Stimulated activated CD4-positive, alpha-beta T cell treated with anti-CD3 and anti-CD28 coated beads, TNF-alpha, amount 100 ng/mL, for 4 hours (primary cell): ENCODE measurements at regions not wholly inside any gene's neighbourhood (a gene's known extent, or its start where the extent isn't known, plus 50 kb on each side); places are given as distances from the start of the nearest gene placed in this dataset.
A peak's percentile ranks its signal among the peaks of the same experiment; 100 is the strongest.
"Not testable (repeated sequence)": the region's sequence is repeated elsewhere in the genome, so short reads cannot be mapped to it uniquely, and the experiment has no call there.

ENCODE experiments used
- DNase-seq, 3 experiments: peaks; one replicate each; pipeline ENCODE4 v3.0.0-alpha.2; 2020; ENCODE audit warnings: low read depth in 3 of 3

GRCh38 chr5:40453689-40454088 lies 226.0 kb upstream of the PTGER4 start:
- DNase-seq = no peak

- DNase-seq = no peak
These were observed 226.7 kb upstream of the PTGER4 start for GRCh38 chr5:40452874-40453624.

- DNase-seq = no peak
These were observed 232.3 kb upstream of the PTGER4 start for GRCh38 chr5:40447438-40447837.

- DNase-seq = no peak
These were observed 232.8 kb upstream of the PTGER4 start for GRCh38 chr5:40446910-40447309.

- no peak for DNase-seq
These were observed 237.4 kb upstream of the PTGER4 start for GRCh38 chr5:40442346-40442745.

GRCh38 chr5:40441733-40442132 lies 238.0 kb upstream of the PTGER4 start:
- DNase-seq = peak in 2 of 3 experiments; percentile 16 to 34

GRCh38 chr5:40440746-40441145 lies 239.0 kb upstream of the PTGER4 start:
- no peak for DNase-seq

- DNase-seq = not testable (repeated sequence)
These were observed 240.6 kb upstream of the PTGER4 start for GRCh38 chr5:40439103-40439502.

GRCh38 chr5:40438646-40439045 lies 241.1 kb upstream of the PTGER4 start:
- not testable (repeated sequence) for DNase-seq

- DNase-seq = peak in 1 of 3 experiments; percentile 10
These were observed 242.3 kb upstream of the PTGER4 start for GRCh38 chr5:40437452-40437861.

- DNase-seq = no peak
These were observed 243.0 kb upstream of the PTGER4 start for GRCh38 chr5:40436535-40437237.

- DNase-seq = not testable (repeated sequence)
These were observed 244.0 kb upstream of the PTGER4 start for GRCh38 chr5:40435706-40436105.

GRCh38 chr5:40432836-40433235 lies 246.9 kb upstream of the PTGER4 start:
- no peak for DNase-seq

- no peak for DNase-seq
These were observed 248.0 kb upstream of the PTGER4 start for GRCh38 chr5:40431734-40432133.

GRCh38 chr5:40430101-40430710 lies 249.5 kb upstream of the PTGER4 start:
- DNase-seq = no peak

- no peak for DNase-seq
These were observed 250.2 kb upstream of the PTGER4 start for GRCh38 chr5:40429258-40430100.

- no peak for DNase-seq
These were observed 250.9 kb upstream of the PTGER4 start for GRCh38 chr5:40428815-40429214.

- DNase-seq = no peak
These were observed 251.6 kb upstream of the PTGER4 start for GRCh38 chr5:40428126-40428525.

- DNase-seq = not testable (repeated sequence)
These were observed 262.5 kb upstream of the PTGER4 start for GRCh38 chr5:40417046-40417810.

GRCh38 chr5:40416588-40416987 lies 263.1 kb upstream of the PTGER4 start:
- DNase-seq = no peak

GRCh38 chr5:40416098-40416497 lies 263.6 kb upstream of the PTGER4 start:
- DNase-seq = no peak
